ENCODE measurements at regions not wholly inside any gene's neighbourhood (a gene's known extent, or its start where the extent isn't known, plus 50 kb on each side); places are given as distances from the start of the nearest gene placed in this dataset.

DNA sequence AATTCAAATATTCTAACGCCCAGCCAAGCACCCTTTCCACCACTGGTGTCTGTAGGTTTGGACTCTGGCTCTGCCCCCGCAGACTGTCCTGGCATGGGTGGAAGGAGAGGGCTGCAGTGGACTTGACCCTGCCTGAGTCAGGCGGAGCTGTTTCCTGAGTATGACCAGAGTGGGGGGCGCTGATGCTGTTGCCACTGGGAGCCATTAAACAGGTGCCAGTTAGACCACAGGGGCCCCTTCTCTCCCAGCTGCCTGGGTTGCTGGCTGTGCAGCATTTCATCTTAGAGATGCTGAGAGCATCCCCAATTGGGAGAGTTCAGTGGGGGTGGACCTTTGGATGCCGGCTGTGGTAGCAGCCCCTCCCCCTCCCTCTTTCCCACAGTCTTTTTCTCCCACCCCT is 539.5 kb downstream of the MATN1 start:
- TF ChIP-seq LEF1 (IDR thresholded peaks at IDR 0.05; ENCODE audit: borderline replicate concordance) (no peak), FOXK2 (IDR thresholded peaks at IDR 0.05) (no peak), HDGF (IDR thresholded peaks at IDR 0.05; ENCODE audit: borderline replicate concordance) (no peak), FOXM1 (IDR thresholded peaks at IDR 0.05; ENCODE audit: borderline replicate concordance) (no peak), TARDBP (IDR thresholded peaks at IDR 0.05) (no peak), ELF4 (IDR thresholded peaks at IDR 0.05) (no peak)
- TF ChIP-seq, protein P1, sequence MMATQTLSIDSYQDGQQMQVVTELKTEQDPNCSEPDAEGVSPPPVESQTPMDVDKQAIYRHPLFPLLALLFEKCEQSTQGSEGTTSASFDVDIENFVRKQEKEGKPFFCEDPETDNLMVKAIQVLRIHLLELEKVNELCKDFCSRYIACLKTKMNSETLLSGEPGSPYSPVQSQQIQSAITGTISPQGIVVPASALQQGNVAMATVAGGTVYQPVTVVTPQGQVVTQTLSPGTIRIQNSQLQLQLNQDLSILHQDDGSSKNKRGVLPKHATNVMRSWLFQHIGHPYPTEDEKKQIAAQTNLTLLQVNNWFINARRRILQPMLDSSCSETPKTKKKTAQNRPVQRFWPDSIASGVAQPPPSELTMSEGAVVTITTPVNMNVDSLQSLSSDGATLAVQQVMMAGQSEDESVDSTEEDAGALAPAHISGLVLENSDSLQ (IDR thresholded peaks at IDR 0.05), result no peak
- CTCF ChIA-PET, result no interaction called here
- DNase-seq (ENCODE audit: extremely low spot score), result no peak
- POLR2A ChIA-PET, result no interaction called here

DNA sequence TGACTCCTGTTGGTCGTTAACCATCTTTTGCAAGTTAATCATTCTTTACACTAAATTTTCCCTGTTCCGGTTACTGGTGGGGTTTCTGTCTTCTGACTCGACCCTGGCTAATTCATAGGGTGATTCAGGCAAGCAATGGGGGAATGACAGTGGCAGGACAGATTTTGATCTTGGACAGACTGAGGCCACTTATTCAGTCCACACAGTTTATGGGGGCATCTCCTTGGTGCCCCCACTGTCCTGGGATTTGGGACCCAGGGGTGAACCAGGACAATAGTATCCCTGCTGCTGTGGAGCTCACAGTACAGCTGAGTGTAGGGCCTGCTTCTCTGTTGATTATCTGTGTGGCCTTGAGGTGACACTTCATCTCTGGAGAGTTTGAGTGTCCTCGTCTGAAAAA is 540.4 kb downstream of the MATN1 start:
- DNase-seq (ENCODE audit: extremely low spot score), result no peak
- CTCF ChIA-PET, result no interaction called here
- TF ChIP-seq HDGF (IDR thresholded peaks at IDR 0.05; ENCODE audit: borderline replicate concordance) (no peak), CTBP1 (IDR thresholded peaks at IDR 0.05; ENCODE audit: borderline replicate concordance) (no peak), SUZ12 (IDR thresholded peaks at IDR 0.05) (no peak), ARNT (IDR thresholded peaks at IDR 0.05) (no peak), NFRKB (IDR thresholded peaks at IDR 0.05) (no peak), TARDBP (IDR thresholded peaks at IDR 0.05) (no peak), BHLHE40 (IDR thresholded peaks at IDR 0.05; ENCODE audit: borderline replicate concordance) (no peak), ZNF384 (IDR thresholded peaks at IDR 0.05) (no peak), FOXA1 (IDR thresholded peaks at IDR 0.05) (no peak), FOXM1 (IDR thresholded peaks at IDR 0.05; ENCODE audit: borderline replicate concordance) (no peak), SP1 (IDR thresholded peaks at IDR 0.05) (no peak), L3MBTL2 (conservative IDR thresholded peaks at IDR 0.05) (no peak), FOXK2 (IDR thresholded peaks at IDR 0.05) (no peak), ELF4 (IDR thresholded peaks at IDR 0.05) (no peak), LEF1 (IDR thresholded peaks at IDR 0.05; ENCODE audit: borderline replicate concordance) (no peak)
- TF ChIP-seq, protein P1 (IDR thresholded peaks at IDR 0.05), result no peak
- POLR2A ChIA-PET, result no interaction called here

DNA sequence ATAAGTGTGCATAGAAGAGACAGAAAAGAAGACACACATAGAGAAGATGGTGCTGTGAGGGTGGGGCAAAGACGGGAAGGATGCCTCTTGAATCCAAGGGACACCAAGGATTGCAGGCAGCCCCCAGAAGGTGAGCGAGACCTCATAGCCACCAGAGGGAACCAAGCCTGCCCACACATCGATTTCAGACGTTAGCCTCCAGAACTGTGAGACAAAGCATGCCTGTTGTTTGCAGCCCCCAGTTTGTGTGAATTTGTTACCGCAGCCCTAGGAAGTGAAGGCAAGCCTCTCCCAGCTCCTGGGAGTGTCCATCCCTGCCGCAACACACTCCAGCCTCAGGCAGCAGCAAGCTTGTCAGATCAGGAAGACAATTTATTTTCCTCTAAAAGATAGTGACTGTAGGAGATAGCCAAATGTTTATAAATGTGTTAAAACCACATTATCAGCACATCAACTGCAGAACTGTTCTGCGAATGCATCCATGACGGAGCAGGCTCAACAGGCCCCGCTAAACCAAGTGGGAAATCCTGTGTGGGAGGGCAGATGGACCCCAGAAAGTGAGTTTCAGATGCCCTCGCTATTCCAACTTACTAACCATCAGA is 543.3 kb downstream of the MATN1 start:
- CTCF ChIA-PET, result no interaction called here
- no peak for DNase-seq (ENCODE audit: extremely low spot score)
- POLR2A ChIA-PET, result no interaction called here
- TF ChIP-seq ZNF384 (IDR thresholded peaks at IDR 0.05), result no peak

DNA sequence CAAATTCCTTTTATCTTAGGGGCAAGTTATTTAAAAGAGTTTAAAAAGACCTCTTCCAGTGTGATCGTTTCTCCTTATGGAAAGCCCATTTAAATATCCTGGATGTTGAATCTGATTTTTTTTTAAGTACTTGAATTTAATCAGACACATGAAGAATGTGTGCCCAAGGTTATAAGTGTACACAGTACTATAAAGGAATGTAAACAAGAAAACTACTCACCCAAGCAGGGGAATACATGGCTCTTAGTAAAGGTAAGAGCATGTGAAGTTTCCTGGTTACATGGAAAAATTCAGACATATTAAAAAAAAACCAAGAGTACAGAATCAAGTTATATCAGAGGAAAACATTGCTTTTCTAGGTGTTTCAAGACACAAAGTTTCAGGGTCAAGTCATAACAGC is 546.9 kb downstream of the MATN1 start:
- ChIA-PET CTCF (no interaction called here), POLR2A (interaction anchor here (0.7 kb wide), 1 partner anchor 891 kb away, joined by 3 read pairs; no protein-coding TSS in a partner anchor)
- no peak for DNase-seq (ENCODE audit: extremely low spot score)
- no peak for TF ChIP-seq CTBP1 (IDR thresholded peaks at IDR 0.05; ENCODE audit: borderline replicate concordance)
- TF ChIP-seq NFRKB (IDR thresholded peaks at IDR 0.05), result no peak
- TF ChIP-seq, protein P1 (IDR thresholded peaks at IDR 0.05), result no peak
- no peak for TF ChIP-seq FOXM1 (IDR thresholded peaks at IDR 0.05; ENCODE audit: borderline replicate concordance)
- TF ChIP-seq BHLHE40 (IDR thresholded peaks at IDR 0.05; ENCODE audit: borderline replicate concordance), result no peak
- no peak for TF ChIP-seq ARNT (IDR thresholded peaks at IDR 0.05)
- no peak for TF ChIP-seq ZNF384 (IDR thresholded peaks at IDR 0.05)
- TF ChIP-seq SUZ12 (IDR thresholded peaks at IDR 0.05), result no peak

DNA sequence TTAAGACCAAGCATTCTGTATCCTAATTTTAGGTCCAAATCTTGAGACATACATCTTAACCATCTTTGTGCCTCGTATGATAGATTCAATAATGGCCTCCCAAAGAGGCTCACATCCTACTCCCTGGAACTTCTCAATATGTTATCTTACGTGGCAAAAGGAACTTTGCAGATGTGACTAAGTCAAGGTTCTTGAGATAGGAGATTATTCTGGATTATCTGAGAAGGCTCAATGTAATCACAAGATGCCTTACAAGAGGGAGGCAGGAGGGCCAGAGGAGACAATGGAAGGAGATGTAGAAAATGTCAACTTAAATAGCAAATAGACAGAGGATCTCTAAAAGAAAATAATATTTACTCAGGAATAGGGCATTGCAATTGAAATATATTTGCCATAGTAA is 548.9 kb downstream of the MATN1 start:
- TF ChIP-seq FOXM1 (IDR thresholded peaks at IDR 0.05; ENCODE audit: borderline replicate concordance) (no peak), SP1 (IDR thresholded peaks at IDR 0.05) (no peak), FOXK2 (IDR thresholded peaks at IDR 0.05) (no peak), NFRKB (IDR thresholded peaks at IDR 0.05) (no peak), ZNF384 (IDR thresholded peaks at IDR 0.05) (no peak), FOXA1 (IDR thresholded peaks at IDR 0.05) (no peak), LEF1 (IDR thresholded peaks at IDR 0.05; ENCODE audit: borderline replicate concordance) (no peak), CTBP1 (IDR thresholded peaks at IDR 0.05; ENCODE audit: borderline replicate concordance) (no peak), HDGF (IDR thresholded peaks at IDR 0.05; ENCODE audit: borderline replicate concordance) (no peak), L3MBTL2 (conservative IDR thresholded peaks at IDR 0.05) (no peak), BHLHE40 (IDR thresholded peaks at IDR 0.05; ENCODE audit: borderline replicate concordance) (no peak), ARNT (IDR thresholded peaks at IDR 0.05) (no peak), ELF4 (IDR thresholded peaks at IDR 0.05) (no peak), SUZ12 (IDR thresholded peaks at IDR 0.05) (no peak)
- TF ChIP-seq, protein P1 (IDR thresholded peaks at IDR 0.05), result no peak
- no peak for DNase-seq (ENCODE audit: extremely low spot score)
- CTCF ChIA-PET, result no interaction called here
- POLR2A ChIA-PET, result no interaction called here

DNA sequence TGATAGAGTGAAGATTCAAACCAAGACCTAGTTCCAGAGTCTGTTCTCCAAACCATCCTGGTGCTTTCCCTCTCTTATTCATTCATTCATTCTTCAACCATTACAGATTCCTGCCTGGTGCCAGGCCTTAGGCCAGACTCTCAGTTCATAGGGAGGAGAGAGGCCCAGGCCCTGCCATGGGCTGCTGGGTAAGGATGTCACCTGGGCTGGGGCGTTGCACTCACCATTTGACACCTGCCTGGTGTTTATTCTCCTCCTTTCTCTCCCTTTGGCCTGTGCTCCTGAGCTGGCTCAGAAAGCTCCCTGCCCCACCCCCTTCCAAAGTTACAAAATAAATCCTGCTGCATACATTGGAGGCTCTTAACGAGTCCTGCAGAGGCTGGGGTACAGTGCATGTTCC is 549.8 kb downstream of the MATN1 start:
- DNase-seq (ENCODE audit: extremely low spot score), result no peak
- no peak for TF ChIP-seq SP1 (IDR thresholded peaks at IDR 0.05)
- no peak for TF ChIP-seq ARNT (IDR thresholded peaks at IDR 0.05)
- TF ChIP-seq HDGF (IDR thresholded peaks at IDR 0.05; ENCODE audit: borderline replicate concordance), result no peak
- TF ChIP-seq ZNF384 (IDR thresholded peaks at IDR 0.05), result no peak
- no peak for TF ChIP-seq BHLHE40 (IDR thresholded peaks at IDR 0.05; ENCODE audit: borderline replicate concordance)
- TF ChIP-seq SUZ12 (IDR thresholded peaks at IDR 0.05), result no peak
- no peak for TF ChIP-seq FOXA1 (IDR thresholded peaks at IDR 0.05)
- TF ChIP-seq LEF1 (IDR thresholded peaks at IDR 0.05; ENCODE audit: borderline replicate concordance), result no peak
- no peak for TF ChIP-seq ELF4 (IDR thresholded peaks at IDR 0.05)
- TF ChIP-seq CTBP1 (IDR thresholded peaks at IDR 0.05; ENCODE audit: borderline replicate concordance), result no peak
- no peak for TF ChIP-seq FOXK2 (IDR thresholded peaks at IDR 0.05)
- no peak for TF ChIP-seq NFRKB (IDR thresholded peaks at IDR 0.05)
- TF ChIP-seq TARDBP (IDR thresholded peaks at IDR 0.05), result no peak
- ChIA-PET POLR2A (no interaction called here), CTCF (no interaction called here)
